Left lung (tissue), 4 donors: ENCODE measurements at regions not wholly inside any gene's neighbourhood (a gene's known extent, or its start where the extent isn't known, plus 50 kb on each side); places are given as distances from the start of the nearest gene placed in this dataset.

Experiments used
- ATAC-seq: fragments of 200-7000 bp; cut with Tn5 transposase; one replicate; pipeline ENCODE4 v1.9.1; 2020; ENCODE audit warnings: moderate library complexity
- DNase-seq, 4 donors: peaks; one replicate each; pipeline ENCODE4 v3.0.0-alpha.2; 2013 to 2020
- H3K27ac ChIP-seq, 2 donors: fragments of 200-600 bp; sonication (generic) in 1 of 2; one replicate each; pipeline versions ENCODE4 v1.5.0 to v1.8.0; 2020 to 2021
- H3K27me3 ChIP-seq, 2 donors: fragments of 200-600 bp; sonication (generic) in 1 of 2; one replicate each; pipeline versions ENCODE4 v1.5.0 to v1.8.0; 2020 to 2021
- H3K36me3 ChIP-seq, 2 donors: fragments of 200-600 bp; sonication (generic) in 1 of 2; one replicate each; pipeline versions ENCODE4 v1.5.0 to v1.8.0; 2020 to 2021
- H3K4me1 ChIP-seq, 2 donors: fragments of 200-600 bp; one replicate each; pipeline ENCODE4 v1.8.0; 2021
- H3K4me3 ChIP-seq, 2 donors: fragments of 200-600 bp; sonication (generic) in 1 of 2; one replicate each; pipeline versions ENCODE4 v1.5.0 to v1.8.0; 2020 to 2021; ENCODE audit warnings: mild to moderate bottlenecking in 1 of 2
- H3K9me3 ChIP-seq, 2 donors: fragments of 200-600 bp; sonication (generic) in 1 of 2; one replicate each; pipeline versions ENCODE4 v1.5.0 to v1.8.0; 2020 to 2021
- intact Hi-C, 2 donors: fragments of 100-400 bp; cut with DNase I; formaldehyde crosslinking; loops; one replicate each; pipeline versions ENCODE4 v1.11.2 to v1.14.2; 2022
- TF ChIP-seq, protein P1 (sequence below), 2 donors: fragments of 200-600 bp; sonication (generic) in 1 of 2; IDR thresholded peaks; one replicate each; pipeline versions ENCODE4 v1.5.0 to v1.8.0; 2021; ENCODE audit warnings: antibody characterized with exemption in 2 of 2
- donor health status: DM: no; HTN: yes; CAD: no.
- donor health status: DM: no; HTN: no; CAD: no.

DNA sequence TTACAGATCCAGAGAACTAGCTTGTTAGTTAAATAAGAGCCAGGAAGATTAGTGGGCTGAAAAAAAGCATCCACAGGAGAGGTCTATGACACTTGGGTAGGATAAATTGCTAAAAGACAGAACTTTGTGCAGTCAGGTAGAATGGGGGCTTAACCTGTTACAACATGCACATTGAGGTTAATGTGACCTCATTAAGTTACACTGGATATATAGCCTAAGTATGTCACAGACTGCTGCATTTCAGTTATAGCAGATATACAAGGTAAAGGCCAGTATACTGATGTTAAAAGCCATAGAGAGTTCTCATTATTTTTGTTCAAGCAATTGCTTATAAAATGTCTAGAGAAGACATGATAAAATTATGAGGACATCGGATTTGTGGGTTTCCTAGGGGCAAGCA, 1179.9 kb upstream of the PCDH9 start:
- intact Hi-C loops: no loop called here
- Histone ChIP-seq H3K27me3 (no peaks in the 10 kb centered on the region), H3K27ac (no peak overlapping the region), H3K4me1 (no peaks in the 10 kb centered on the region), H3K9me3 (peaks cover 0 to 13% of the 10 kb centered on the region in 2 donors), H3K4me3 (no peak overlapping the region), H3K36me3 (no peaks in the 10 kb centered on the region)
- TF ChIP-seq, protein P1, sequence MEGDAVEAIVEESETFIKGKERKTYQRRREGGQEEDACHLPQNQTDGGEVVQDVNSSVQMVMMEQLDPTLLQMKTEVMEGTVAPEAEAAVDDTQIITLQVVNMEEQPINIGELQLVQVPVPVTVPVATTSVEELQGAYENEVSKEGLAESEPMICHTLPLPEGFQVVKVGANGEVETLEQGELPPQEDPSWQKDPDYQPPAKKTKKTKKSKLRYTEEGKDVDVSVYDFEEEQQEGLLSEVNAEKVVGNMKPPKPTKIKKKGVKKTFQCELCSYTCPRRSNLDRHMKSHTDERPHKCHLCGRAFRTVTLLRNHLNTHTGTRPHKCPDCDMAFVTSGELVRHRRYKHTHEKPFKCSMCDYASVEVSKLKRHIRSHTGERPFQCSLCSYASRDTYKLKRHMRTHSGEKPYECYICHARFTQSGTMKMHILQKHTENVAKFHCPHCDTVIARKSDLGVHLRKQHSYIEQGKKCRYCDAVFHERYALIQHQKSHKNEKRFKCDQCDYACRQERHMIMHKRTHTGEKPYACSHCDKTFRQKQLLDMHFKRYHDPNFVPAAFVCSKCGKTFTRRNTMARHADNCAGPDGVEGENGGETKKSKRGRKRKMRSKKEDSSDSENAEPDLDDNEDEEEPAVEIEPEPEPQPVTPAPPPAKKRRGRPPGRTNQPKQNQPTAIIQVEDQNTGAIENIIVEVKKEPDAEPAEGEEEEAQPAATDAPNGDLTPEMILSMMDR (IDR thresholded peaks at IDR 0.05): no peak
- DNase-seq: no peak
- no peak for ATAC-seq

DNA sequence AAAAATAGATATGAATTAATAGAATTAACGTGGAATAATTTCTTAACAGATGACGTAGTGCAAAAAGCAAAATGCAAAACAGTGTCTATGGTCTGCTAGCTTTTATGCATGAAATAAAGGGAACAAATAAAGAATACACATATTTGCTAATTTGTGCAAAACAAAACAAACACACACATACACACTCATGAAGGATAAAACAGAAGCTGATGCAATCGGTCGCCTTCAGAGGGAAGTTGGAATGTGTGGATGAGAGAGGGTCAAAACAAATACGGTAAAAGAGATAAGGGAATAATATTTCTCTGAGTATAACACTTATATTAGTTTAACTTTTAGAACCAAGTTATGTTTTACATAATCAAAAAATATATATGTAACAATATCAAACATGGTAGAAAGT, 1160.9 kb upstream of the PCDH9 start:
- intact Hi-C loops: no loop called here
- H3K27me3 ChIP-seq: no peaks in the 10 kb centered on the region
- no peaks in the 10 kb centered on the region for H3K9me3 ChIP-seq
- DNase-seq (no peak), ATAC-seq (no peak)
- no peak overlapping the region for H3K4me3 ChIP-seq
- H3K4me1 ChIP-seq: no peaks in the 10 kb centered on the region
- H3K27ac ChIP-seq: no peak overlapping the region
- no peaks in the 10 kb centered on the region for H3K36me3 ChIP-seq
- TF ChIP-seq, protein P1 (IDR thresholded peaks at IDR 0.05): no peak

DNA sequence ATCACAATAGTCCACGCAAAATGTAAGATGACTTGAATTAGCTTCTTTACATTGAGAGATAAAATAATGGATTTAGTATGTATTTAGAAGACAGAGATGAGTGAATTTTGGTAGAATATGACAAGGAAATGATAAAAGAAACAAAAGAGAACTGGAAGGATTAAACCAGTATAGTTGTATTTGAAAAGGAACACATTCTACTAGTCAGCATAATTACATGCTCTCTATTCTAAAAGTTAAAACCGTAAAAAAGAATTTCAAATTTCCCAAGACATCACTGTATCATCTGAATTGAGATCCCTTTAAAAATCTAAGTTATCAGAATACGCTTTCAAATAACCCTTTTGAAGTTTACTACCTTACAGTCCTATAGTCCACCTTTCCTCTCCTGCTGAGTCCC, 1156.7 kb upstream of the PCDH9 start:
- intact Hi-C loops: no loop called here

DNA sequence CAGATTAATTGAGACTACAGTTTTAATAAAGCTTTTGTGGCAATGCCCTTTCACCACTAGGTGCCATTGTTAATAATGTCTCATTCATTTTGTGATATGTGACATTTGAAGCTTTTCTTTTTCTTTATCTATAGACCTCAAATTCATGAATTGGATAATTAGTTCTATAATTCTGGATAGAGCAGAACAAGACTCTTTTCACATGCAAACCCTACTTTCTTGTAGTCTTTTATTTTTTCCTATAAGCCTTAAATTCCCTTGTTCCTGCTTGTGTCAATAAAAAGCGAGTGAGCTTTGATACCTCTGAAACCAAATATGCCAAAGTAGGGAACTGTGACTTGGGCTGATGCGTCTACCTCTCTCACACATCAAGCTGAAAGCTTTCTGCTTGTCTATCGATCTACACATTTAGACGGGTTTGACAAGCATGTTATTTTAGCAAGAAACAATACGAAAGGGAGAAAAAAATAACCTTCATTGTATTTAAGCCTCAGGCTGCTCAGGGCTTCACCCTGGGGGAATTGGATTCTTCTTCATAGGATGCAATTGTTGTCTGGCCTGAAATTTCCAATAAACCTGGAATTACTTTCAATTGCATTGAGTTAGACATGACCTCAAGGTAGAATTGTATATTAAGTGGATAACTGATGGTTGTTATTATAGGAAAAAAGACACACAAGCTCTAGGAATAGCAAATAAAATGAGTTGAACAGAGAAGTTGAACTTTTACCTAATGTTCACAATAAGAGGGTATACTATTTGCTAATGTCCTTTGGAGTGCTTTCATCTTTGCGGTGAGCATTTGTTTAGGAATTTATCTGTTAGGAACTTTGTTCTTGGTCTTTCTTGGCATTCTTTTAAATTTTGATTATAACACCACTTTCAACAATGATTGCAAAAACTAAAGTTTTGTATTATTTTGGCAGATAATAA, 1150.2 kb upstream of the PCDH9 start:
- Histone ChIP-seq H3K27ac (no peak overlapping the region), H3K9me3 (no peaks in the 10 kb centered on the region), H3K27me3 (no peaks in the 10 kb centered on the region), H3K4me1 (no peaks in the 10 kb centered on the region), H3K36me3 (no peaks in the 10 kb centered on the region), H3K4me3 (no peak overlapping the region)
- TF ChIP-seq, protein P1 (IDR thresholded peaks at IDR 0.05): no peak
- ATAC-seq: no peak
- no peak for DNase-seq
- intact Hi-C loops: no loop called here

More for the DNA sequence above, 1156.7 kb upstream of the PCDH9 start:
- H3K9me3 ChIP-seq: no peaks in the 10 kb centered on the region
- no peak overlapping the region for H3K27ac ChIP-seq
- no peaks in the 10 kb centered on the region for H3K36me3 ChIP-seq
- TF ChIP-seq, protein P1 (IDR thresholded peaks at IDR 0.05): no peak
- H3K4me1 ChIP-seq: no peaks in the 10 kb centered on the region
- no peak for DNase-seq
- no peaks in the 10 kb centered on the region for H3K27me3 ChIP-seq
- no peak for ATAC-seq
- H3K4me3 ChIP-seq: no peak overlapping the region

DNA sequence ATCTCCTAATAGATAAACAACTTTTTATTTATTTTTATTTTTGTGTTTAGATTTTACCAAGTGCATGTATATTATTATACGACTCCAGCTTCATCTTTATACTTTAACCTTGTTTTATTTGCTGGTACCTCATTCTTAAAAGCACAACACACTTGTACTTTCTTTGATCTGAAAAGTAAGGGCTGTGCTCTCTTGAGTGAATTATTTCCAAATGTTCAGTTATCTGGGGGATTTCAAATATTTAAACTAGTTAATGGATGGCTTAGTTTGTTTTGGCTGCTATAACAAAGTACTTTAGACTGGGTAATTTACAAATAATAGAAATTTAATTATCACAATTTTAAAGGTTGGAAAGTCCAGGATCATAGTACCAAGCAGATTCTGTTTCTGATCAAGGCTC, 1148.2 kb upstream of the PCDH9 start:
- Histone ChIP-seq H3K4me1 (no peaks in the 10 kb centered on the region), H3K9me3 (no peaks in the 10 kb centered on the region), H3K27ac (no peak overlapping the region), H3K4me3 (no peak overlapping the region), H3K27me3 (no peaks in the 10 kb centered on the region), H3K36me3 (no peaks in the 10 kb centered on the region)
- DNase-seq (no peak), ATAC-seq (no peak)
- TF ChIP-seq, protein P1 (IDR thresholded peaks at IDR 0.05): no peak
- intact Hi-C loops: no loop called here
